Kidney glomerular epithelial cell (primary cell): ENCODE measurements at regions not wholly inside any gene's neighbourhood (a gene's known extent, or its start where the extent isn't known, plus 50 kb on each side); places are given as distances from the start of the nearest gene placed in this dataset.

Experiments
- DNase-seq: peaks from one replicate; lab custom pipeline; 2025; lab: John Stamatoyannopoulos, UW

DNA sequence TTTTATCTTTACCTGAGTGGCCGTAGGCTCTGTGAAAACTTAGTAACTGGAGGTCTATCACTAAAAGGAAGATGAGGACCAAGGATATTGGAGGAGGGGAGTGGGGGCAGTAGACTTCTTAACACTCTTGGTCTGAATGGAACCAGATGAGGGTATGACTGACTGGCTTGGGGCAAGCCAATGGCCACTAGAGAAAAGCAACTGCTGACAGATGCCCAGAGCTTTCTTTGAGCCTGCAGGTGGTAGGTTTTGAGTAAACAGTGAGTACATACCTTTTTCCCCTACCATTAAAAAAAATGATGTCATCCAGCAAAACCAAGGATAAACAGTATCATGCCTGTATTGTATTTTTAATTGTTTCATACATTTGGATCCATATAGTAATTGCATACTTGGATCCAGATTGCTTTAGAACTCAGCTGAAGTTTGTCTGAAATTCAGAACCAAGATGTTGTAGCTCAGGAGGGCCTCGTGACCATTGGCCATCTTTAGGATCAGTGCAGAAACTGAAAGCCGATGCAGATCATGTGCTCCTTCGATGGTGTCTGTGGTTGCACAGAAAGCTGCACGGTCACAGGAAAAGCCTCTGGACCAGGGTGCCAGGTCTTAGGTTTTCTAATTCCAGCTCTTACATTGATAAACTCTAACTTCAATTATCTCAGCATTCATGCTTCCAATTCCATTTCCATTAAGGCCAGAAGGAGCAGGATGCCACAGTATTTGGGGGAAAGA is 131.0 kb downstream of the PDGFRA start:
- no peak for DNase-seq

DNA sequence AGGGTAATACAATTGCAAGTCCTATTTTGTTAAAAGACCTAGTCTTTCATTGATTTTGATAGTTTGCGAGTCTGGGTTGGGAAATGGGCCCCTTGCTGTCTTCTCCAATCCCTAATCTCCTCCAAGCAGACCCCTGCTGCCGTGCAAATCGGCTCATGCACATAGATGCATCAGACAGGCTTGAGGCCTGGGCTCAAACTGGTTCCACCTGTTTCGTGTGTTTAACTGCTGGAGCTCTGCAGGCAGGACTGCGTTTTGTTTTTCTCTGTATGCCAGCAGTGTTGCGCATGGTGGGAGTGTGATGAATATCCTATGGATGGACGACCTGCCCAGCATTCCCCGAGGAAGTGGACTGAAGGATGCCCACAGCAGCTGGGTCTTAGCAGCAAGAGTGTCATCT is 133.9 kb downstream of the PDGFRA start:
- no peak for DNase-seq

DNA sequence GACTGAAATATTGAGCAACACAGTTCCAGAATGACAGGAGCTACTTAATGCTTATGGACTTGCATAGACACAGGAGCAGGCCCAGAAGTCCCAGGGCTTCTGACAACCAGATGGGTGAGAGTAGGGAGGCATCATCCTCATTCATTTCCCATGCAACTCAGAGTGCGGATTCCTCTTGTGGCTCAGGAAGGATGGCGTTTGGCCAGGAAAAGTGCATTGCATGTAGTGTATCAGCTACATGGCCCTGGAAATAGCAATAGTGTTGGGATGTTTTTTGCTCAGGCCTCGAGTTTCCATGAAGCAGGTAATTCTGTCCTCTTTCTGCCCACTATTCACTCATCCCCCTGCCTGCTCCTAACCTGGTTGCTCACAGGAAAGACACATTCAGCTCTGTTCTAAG is 136.6 kb downstream of the PDGFRA start:
- no peak for DNase-seq

DNA sequence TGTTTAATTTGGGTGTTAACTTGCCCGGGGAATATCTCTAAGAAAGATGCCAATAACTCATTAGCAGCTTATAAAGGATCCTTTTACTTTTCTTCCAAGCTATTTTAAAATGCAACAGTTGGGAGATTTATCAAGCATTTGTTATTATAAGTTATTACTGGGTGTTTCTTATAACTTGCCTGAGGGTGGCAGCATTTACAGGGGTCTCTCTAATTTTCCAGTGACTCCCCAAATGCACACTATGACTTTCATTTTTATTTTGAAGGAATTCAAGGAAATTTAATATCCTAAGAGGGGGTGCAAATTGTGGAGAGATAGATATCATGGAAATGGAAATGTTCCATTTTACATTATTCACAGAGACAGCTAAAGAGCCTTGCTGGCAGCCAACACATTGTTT is 138.0 kb downstream of the PDGFRA start:
- no peak for DNase-seq

DNA sequence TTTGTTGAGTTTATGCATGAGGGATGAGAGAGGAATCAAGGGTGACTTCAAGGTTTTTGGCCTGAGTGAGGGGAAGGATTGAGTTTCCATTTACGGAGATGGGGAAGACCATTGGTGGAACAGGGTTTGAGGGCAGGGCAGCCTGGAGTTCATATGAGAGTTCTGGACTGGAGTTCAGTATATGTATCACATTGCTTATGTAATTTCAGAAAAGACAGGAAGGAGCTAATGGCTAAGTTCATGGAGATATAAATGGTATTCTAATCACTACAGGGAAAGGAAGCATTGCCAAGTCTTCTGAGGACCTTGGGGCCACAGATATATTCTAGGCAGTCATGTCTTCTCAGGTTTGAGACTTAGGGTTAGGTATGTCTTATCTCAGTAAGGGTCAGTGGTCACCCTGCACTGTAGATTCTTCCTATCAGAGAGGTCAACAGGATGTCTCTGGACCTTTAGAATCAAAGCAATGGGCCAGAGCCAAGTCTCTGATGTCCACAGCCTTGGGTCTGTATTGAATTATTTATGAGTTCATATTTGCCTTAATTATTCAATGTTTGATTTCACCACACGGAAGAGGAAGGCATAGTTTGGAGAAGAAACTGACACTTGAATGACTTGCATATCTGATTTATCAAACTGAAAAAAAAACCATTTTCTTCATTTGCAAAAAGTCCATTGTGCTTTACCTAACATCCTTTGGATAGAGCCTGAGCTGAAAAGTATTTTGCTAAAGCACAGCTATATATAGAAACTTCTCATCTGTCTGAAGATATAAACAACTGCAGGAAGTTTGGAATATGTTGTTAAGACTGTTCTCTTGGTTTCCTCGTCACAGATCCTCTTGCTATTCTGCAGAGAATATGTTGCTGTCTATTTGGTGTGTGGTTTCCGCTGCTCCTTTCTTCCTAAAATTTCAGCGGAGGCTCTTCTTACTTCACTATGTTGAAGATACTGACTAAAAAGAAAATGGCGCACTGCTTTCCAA is 139.5 kb downstream of the PDGFRA start:
- DNase-seq: no peak

DNA sequence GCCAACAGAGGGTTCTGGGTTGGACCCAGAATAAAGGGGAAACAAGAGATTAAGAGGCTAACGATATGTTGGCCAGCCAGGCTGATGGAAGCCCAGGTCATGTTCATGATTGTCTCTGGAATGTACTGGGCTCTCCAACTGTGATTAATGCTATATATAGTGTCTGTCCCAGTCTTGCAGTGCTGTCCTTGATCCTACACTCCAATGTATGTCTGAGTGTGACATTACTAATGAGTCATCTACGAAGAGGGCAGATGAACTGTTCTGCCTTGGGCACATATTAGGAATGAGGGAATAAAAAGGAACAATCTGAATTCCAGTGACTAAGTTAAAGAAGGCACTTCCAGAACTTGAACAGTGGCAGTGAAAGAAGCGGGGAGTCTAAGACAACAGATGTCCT is 142.1 kb downstream of the PDGFRA start:
- no peak for DNase-seq

DNA sequence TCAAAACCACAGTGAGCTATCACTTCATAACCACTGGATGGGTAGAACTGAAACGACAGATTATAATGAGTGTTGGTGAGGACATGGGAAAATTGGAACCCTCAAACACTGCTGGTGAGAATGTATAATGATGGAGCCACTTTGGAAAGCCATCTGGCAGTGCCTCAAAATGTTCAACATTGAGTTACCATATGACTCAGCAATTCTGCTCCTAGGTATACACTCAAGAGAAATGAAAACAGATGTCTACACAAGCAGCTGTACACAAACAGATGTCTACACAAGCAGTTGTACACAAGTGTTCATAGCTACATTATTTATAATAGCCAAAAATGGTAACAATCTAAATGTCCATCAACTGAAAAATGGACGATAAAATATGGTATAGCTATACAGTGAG is 143.9 kb downstream of the PDGFRA start:
- no peak for DNase-seq

DNA sequence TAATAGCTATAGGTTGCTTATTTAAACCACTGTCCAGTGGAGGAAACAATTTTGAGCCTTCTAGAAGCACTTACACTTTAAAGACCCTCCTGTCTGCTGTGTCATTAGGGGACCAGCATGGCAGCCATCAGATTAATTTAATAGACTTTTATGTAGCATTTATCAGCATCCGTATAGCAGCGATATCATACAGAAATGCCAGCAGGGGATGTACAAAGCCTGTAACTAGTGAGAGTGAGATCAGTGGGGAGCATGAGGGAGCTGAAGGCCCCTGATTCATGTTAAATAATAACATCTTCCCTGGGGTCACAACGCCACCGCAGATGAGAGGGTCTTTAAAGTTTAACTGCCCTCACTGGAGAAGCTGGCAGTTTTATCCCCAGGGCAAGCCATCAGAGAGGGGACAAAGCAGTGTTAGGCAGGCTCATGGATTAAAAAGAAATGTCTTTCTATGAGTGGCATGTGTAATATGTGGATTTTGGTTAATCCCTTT is 144.7 kb downstream of the PDGFRA start:
- DNase-seq: no peak

DNA sequence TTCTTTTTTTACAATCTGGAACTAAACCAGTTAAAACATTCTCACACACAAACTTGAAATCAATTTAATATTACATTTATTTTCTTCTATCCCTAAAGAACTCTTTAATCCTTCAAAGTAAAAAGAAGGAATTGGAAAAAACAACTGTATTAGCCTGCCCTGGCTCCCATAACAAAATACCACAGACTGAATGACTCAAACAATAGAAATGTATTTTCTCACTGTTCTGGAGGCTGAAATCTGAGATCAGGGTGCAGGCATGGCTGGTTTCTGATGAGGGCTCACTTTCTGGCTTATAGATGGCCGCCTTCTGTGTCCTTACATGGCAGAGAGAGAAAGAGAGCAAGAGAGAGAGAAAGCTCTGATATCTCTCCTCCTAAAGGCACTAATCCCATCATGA is 149.4 kb downstream of the PDGFRA start:
- no peak for DNase-seq

DNA sequence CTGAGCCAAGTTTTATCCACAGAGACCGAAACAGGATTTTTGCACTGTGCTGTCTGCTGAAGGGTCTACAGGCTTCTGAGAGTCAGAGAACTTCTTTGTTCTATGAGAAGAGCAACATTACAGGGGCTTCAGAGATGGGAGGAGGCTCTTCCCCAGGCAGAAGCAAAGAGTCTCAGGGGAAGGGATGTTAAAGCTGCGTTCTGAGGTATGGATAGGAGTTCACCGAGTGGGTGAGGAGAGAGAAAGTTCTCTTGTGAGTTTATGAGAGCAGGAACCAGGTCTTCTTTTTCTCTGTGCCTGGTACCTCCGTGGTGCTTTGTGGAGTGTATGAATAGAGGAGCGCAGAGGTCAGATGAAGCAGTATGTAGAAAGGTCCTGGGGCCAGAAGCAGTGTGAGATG is 155.1 kb downstream of the PDGFRA start:
- no peak for DNase-seq

DNA sequence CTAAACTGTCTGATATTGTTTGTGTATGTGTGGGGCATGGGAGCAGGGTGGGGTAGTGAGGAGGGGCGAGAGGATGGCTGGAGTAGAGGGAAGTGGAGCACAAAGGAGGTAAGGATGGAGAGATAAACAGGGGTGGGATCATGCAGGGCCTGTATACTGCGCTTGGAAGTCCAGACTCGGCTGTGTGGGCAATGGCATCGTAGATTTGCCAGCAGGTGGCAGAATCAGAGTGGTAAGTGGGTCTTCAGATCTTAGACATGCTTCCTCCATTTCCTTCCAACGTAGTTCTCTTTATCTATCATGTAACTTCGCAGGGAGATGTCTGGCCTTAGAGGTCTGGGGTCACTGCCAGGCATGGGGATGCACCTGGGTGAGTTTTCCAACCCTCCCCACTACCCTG is 155.5 kb downstream of the PDGFRA start:
- DNase-seq: no peak

DNA sequence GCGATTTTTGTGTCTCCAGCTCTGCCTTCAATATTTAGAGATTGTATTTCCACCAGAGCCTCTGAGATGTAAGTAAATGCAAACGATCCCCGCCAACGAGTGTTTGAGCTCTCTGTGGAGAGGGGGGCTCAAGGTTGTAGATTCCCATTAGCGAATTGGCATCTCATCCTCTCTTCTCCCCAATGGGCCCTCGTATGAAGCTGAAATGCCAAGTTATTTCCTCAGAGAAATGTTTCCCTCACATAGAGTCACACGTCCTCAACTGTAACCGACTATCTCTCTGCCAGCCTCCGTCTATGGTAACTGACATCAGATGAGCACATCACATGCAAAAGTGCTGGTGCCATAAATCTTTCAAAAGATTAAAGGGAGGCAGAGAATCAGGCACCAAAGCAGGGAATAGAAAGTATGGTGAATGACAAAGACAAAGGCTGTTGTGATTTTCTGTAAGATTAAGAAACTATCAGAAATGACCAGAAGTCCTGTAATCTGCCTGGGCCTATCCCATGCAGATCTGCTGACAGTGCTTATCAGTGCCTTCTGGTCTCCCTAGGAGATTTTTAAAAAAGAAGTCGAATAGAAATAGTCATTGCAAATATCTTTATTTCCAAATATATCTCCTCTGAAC is 157.1 kb downstream of the PDGFRA start:
- no peak for DNase-seq

DNA sequence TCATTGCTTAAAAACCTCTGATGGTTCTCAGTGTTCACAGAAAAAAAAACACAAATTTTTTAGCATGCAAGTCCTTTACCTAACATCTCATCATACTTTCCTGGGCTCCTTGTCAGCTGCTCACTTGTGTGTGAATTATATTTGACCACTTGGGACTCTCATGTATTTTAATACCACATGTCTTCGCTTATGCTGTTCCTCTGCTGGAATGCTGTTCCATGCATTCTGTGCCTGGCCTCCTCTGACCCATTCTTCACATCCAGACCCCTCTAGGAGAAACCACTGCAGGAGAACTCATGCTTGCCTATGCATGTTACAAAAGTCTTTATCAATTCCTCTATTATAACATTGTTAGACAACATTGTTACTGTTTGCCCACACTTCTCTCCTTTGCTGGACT is 157.6 kb downstream of the PDGFRA start:
- no peak for DNase-seq

DNA sequence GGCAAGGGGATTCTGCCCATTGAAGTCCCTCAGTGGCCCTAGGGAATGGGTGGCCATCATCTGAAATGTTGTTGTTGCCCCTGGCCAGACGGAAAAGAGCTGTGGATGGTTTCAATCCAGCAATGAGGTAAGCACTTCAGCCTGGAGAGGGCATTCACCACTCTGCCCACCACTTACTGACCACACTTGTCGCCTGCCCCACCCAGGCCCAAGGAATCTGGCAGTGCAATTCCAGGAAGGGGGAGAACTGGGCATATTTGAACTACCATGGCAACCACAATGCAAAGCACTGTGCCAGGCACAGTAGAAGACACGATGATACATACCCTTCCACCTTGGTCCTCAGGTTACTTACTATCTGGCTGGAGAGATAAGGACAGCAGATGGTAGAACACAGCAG is 161.6 kb downstream of the PDGFRA start:
- no peak for DNase-seq

DNA sequence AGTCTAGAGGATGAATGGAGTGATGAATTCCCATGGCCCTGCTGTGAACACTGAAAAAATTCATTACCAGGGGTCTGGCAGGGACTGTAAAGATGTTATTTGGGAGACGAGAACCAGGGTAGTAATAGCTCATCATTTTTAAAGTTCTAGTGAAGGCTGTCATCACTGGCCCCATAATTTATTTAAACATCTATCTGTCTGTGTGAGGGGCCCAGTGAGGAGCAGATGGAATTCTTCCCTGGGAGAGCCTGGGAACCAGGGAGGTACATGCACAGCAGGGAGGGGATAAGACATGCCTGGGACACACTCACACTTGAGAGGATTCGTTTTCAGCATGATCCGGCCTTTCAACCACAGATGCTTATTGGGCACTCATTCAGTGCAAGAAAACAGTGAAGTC is 162.0 kb downstream of the PDGFRA start:
- no peak for DNase-seq

DNA sequence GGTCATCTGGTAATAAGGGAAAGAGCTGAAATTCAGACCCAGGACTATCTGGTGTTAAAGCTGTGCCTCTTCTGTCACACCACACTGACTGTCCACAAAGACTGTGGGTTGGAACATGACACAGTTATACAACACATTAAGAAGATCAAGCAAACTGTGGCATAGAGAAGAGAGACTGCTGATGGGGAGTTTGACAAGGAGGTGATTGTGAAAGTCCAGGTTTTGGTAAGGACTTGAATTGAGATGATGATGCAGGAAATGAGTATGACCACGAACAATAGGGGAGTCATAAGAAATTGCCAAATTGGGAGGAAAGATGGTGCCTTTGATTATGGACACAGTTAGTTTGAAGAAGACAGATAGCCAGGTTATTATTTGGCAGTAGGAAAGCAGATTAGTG is 163.4 kb downstream of the PDGFRA start:
- no peak for DNase-seq

DNA sequence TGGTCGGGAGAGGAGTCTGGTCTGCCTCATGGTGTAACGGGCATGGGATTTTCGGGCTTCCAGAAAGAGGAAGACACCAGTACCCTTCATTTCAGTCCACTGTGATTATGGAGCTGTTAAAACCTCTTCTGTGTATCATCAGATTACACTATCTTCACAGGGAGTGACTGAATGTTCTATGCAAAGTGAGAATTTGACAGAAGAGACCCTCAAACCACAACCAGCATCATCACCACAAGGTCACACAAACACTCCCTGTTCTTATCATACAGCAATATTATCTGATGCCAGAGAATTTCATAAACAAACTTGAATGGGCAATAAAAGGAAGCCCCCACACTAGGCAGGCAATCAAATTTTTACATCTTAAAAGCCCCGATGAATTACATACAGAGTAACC is 164.2 kb downstream of the PDGFRA start:
- DNase-seq: no peak

DNA sequence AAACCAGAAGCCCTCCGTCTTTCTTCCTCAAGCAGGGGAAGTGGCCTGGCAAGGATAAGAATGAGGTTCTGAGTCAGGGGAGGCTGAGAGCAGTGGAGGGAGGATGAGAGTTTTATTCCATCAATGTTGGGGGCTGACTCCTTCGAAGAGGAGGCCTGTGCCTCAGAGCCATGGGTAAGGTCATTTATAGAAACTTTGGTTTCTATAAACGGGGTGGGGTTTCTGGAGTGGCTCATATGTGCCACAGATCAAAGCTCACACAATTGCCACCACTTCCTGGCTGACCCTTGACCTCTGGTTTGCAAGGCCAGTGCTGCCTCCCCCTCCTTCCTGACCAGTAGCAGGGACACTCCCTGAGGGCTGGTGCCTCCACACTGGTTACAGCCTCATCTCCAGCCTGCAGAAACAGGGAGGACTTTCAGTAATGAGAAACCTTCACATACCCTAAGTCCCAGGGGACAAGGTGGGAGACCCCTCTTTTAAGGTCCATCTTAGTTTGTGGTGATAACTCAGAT is 166.0 kb downstream of the PDGFRA start:
- no peak for DNase-seq

DNA sequence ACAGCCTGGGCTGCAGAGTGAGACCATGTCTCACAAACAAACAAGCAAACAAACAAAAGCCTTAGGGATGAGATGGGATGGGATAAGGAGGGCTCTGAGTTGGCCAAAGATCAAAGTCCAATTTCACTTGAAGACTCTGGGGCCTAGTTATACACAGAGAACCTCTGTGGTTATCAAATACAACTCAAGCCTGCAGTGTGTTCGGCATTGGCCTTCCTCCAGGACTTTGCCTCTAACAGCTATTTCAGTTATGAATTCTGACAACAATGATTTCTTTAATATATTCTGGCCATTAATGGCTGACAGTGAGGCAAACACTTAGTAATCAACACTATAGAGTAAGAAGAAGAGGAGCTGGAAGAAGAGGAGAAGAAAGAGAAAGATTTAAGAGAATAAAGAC is 171.1 kb downstream of the PDGFRA start:
- no peak for DNase-seq

DNA sequence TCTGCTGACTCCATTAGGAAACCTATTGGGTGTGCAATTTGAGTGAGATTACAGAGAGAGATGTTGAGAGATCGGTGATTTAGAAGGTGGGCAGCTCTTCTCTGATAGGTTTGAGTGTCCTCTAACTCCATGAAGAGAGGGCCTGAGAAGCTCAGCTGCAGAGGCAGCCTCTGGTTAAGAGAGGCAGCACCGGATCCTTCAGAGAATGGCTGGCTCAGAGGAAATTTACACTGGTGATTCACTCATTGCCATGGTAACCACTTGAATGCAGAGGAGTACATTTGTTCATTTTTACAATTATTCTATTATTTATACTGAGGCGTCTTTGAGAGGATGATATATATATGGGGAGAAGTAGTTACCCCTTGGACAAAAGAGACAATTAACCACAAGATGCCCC is 171.7 kb downstream of the PDGFRA start:
- DNase-seq: no peak

DNA sequence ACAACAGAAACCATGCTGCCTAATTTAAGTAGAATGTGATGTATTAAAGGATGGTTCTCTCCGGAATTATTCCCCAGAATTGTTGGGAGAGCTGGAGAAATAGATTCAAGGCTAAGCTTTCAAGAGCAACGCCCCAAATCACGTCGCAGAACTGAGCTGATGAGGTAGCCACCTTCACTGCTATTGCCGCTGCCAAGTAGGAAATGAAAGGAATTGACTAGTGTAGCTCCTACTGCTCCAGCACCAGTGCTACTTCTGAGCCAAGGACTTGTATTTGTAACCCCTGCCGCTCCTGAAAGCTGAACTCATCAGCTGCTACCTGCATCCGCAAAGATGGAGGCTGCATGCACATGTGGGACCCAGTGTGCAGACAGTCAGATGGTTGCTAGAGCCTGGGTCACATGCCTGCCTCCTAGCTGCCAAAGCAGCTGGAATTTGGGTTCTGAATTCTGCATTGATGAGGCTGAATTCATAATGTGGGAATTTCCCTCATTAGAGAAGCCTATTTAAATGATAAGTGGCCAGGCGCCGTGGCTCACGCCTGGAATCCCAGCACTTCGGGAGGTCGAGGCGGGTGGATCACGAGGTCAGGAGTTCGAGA is 173.9 kb downstream of the PDGFRA start:
- DNase-seq: no peak
